H7 (cell line): ENCODE measurements at regions not wholly inside any gene's neighbourhood (a gene's known extent, or its start where the extent isn't known, plus 50 kb on each side); places are given as distances from the start of the nearest gene placed in this dataset.

Experiments used
- DNase-seq: peaks from one replicate; pipeline ENCODE4 v3.0.0; 2012
- H3K27me3 ChIP-seq: 2 replicates; pipeline ENCODE4 v1.6.0; 2011; ENCODE audit warnings: mild to moderate bottlenecking, low read length; ENCODE audit not compliant: control insufficient read depth, insufficient read depth
- H3K36me3 ChIP-seq: replicated peaks from 2 replicates; pipeline ENCODE4 v1.5.1; 2011; ENCODE audit warnings: low read length; ENCODE audit not compliant: control insufficient read depth, insufficient read depth
- H3K4me3 ChIP-seq: 2 replicates; pipeline ENCODE4 v1.5.1; 2011; ENCODE audit warnings: low read depth, mild to moderate bottlenecking, control low read depth, low read length, moderate library complexity; ENCODE audit not compliant: insufficient read depth

GRCh38 chr2:109070290-109070689, 58.7 kb upstream of the SH3RF3 start:
- no peak overlapping the region for H3K4me3 ChIP-seq
- no peaks in the 10 kb centered on the region for H3K36me3 ChIP-seq
- no peaks in the 10 kb centered on the region for H3K27me3 ChIP-seq
- no peak for DNase-seq

GRCh38 chr2:109069331-109070194, 59.4 kb upstream of the SH3RF3 start:
- DNase-seq, result peak; percentile 67
- H3K27me3 ChIP-seq, result no peaks in the 10 kb centered on the region
- no peaks in the 10 kb centered on the region for H3K36me3 ChIP-seq
- no peak overlapping the region for H3K4me3 ChIP-seq

DNA sequence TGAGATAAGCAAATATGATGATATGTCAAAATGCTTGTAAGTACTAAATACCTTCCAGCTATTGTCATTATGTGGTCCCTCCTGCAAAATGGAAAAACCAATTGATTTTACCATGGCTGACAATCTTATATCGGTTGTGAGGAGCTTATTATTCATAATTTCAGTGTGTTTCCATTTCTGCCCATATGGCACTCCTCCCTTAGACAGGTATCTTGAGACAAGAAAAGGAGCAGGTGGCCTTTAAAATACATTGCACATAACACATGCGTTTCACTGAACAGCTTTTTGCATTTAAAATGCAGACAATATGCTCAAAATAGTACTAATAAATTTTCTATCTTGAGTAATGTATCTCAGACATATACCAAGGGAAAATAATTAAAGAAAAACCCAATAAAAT, 60.2 kb upstream of the SH3RF3 start:
- DNase-seq, result no peak
- no peak overlapping the region for H3K4me3 ChIP-seq
- no peaks in the 10 kb centered on the region for H3K27me3 ChIP-seq
- H3K36me3 ChIP-seq, result no peaks in the 10 kb centered on the region

- DNase-seq, result no peak
- no peaks in the 10 kb centered on the region for H3K36me3 ChIP-seq
- no peaks in the 10 kb centered on the region for H3K27me3 ChIP-seq
- no peak overlapping the region for H3K4me3 ChIP-seq
Measured at GRCh38 chr2:109067631-109068125, 61.3 kb upstream of the SH3RF3 start.

DNA sequence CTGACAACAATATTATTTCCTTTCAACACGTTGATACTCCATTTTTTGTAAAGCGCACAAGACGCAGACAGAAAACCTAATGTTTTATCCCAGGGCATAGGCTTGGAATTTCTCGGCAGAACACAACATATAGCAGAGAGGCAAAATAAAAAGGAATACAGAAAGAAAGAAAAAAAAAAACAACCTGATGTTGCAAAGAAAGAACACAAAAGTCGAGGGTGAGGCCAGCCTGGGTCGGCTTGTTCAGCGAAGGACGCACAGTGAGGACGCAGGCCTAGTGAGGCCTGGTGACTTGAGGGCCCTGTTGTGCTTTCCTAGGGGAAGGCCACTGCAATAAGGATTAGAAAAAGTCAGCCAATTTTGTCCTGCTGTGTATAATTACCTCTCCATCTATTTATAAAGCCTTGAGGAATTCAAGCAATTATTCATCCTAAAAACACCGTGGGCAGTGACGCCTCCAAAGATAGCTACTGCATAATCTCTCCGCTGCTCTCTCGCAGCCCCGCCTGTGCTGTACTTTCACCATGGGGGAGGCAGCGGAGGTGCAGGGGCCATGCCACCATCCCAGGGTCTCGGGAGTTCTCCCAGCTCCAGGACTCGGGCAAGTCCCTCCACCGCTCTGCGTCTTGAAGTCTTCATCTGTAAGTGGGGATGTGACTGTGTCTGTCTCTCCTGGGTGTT, 61.9 kb upstream of the SH3RF3 start:
- DNase-seq, result no peak
- H3K4me3 ChIP-seq, result no peak overlapping the region
- no peaks in the 10 kb centered on the region for H3K36me3 ChIP-seq
- H3K27me3 ChIP-seq, result no peaks in the 10 kb centered on the region

GRCh38 chr2:109066501-109066900, 62.5 kb upstream of the SH3RF3 start:
- Histone ChIP-seq H3K4me3 (no peak overlapping the region), H3K27me3 (no peaks in the 10 kb centered on the region), H3K36me3 (no peaks in the 10 kb centered on the region)
- no peak for DNase-seq

GRCh38 chr2:109065391-109065734, 63.6 kb upstream of the SH3RF3 start:
- H3K4me3 ChIP-seq, result no peak overlapping the region
- no peaks in the 10 kb centered on the region for H3K36me3 ChIP-seq
- no peaks in the 10 kb centered on the region for H3K27me3 ChIP-seq
- DNase-seq, result no peak

DNA sequence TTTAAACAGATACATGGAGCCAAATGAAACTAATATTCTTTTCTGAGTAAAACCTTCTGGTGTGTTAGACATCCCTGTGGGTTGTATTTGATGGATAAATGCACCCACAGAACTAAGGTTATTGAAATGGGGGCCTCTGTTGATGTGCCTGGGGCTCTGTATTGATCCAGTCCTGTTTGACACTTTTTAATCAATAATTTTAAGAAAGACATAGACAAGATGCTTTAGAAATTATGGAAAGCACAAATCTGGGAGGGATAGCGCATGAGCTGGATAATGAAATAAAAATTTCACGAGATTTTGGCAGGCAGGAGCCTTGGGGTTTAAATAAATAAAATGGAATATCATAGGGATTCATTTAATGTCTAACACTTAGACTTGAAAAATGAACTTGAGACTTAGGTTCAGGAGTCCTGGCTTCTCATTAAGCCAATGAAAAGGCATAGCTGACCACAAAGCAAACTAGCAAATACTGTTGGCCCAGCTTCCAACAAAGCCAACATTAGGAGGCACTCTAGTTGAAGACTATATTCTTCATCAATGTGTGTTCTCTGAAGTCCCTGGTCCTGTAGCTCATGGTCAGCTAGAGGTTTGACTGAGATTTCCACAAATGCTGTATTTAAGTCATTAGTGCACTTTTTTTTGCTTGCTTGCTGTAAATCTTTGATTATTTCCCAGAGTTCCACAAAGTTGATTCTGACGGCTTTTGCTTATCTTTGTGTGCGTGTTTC, 64.2 kb upstream of the SH3RF3 start:
- no peaks in the 10 kb centered on the region for H3K36me3 ChIP-seq

GRCh38 chr2:109062859-109063700, 65.9 kb upstream of the SH3RF3 start:
- peak; percentile 65 for DNase-seq
- H3K4me3 ChIP-seq, result no peak overlapping the region
- no peaks in the 10 kb centered on the region for H3K27me3 ChIP-seq
- H3K36me3 ChIP-seq, result no peaks in the 10 kb centered on the region

More for the DNA sequence above, 64.2 kb upstream of the SH3RF3 start:
- Histone ChIP-seq H3K27me3 (no peaks in the 10 kb centered on the region), H3K4me3 (no peak overlapping the region)
- no peak for DNase-seq

DNA sequence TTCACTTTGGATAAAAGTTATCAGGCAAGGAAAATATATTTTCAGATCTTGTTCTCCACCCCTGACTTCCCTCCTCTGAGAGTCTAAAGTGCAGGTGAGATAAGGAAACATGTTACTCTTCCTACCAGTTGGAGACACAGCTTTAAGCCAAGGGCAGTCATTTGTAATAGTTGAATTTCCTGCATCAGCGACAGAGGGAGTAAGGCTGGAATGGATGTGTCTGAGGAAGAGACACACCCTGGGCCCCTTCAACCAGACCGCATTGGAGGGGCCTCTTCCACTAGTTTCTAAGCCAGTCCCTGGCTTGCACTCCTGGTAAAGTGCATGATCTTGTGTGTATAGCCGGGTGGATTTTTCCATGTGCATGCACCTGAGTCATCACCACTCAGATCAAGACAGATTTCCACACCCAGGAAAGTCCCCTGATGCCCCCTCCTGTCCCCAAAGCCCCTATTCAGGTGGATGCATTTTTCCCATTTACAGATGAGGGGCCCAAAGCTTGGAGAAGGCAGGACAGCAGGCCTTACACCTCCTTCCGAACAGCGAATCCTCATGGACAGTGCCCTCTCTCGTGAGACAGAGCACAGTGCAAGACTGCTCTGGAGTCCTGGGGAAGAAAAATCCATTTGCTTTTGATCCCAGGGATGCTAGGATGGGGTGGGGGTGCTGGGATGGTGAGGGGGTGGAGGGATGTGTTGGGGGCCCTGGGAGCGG, 66.7 kb upstream of the SH3RF3 start:
- peak; percentile 71 for DNase-seq
- no peak overlapping the region for H3K4me3 ChIP-seq

GRCh38 chr2:109061736-109062135, 67.3 kb upstream of the SH3RF3 start:
- no peak for DNase-seq
- no peak overlapping the region for H3K4me3 ChIP-seq
- H3K27me3 ChIP-seq, result no peaks in the 10 kb centered on the region
- H3K36me3 ChIP-seq, result no peaks in the 10 kb centered on the region

More for the DNA sequence above, 66.7 kb upstream of the SH3RF3 start:
- Histone ChIP-seq H3K27me3 (no peaks in the 10 kb centered on the region), H3K36me3 (no peaks in the 10 kb centered on the region)

- H3K27me3 ChIP-seq, result no peaks in the 10 kb centered on the region
- H3K36me3 ChIP-seq, result no peaks in the 10 kb centered on the region
- DNase-seq, result no peak
- no peak overlapping the region for H3K4me3 ChIP-seq
Measured at GRCh38 chr2:109060496-109060895, 68.5 kb upstream of the SH3RF3 start.

DNA sequence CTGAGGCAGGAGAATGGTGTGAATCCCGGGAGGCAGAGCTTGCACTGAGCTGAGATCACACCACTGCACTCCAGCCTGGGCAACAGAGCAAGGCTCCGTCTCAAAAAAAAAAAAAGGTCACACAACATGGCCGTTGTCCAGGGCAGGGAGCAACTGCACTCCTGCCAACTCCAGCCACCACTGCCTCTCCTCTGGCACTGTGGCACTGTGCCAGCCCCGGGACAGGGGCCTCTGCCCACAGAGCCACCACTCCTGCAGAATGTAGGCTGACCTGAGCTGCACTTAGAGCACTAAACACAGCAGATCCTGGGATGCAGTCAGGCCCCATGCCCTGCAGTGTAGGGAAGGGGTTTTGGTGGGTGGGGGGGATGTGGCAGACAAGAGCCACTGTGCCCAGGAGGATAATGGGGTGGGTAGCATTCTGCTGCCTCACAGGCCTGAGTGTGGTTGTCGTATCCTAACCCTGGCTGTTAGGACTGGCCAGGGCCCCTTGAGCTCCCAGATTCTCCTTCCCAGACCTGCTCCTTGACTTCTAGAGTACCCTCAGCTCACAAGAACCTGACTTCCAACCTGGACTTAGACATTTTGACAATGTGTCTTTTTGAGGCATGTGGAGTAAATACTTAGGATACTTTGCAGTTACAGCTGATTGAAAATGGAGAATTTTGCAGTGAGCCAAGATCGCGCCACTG, 69.4 kb upstream of the SH3RF3 start:
- DNase-seq, result no peak
- H3K4me3 ChIP-seq, result no peak overlapping the region
- H3K36me3 ChIP-seq, result no peaks in the 10 kb centered on the region
- no peaks in the 10 kb centered on the region for H3K27me3 ChIP-seq
